Adrenal gland (tissue), 9 donors: ENCODE measurements at regions not wholly inside any gene's neighbourhood (a gene's known extent, or its start where the extent isn't known, plus 50 kb on each side); places are given as distances from the start of the nearest gene placed in this dataset.

Source experiments
- DNase-seq, 7 donors: peaks; one replicate each; pipeline ENCODE4 v3.0.0-alpha.2; 2019 to 2020
- H3K27ac ChIP-seq, 5 donors: fragments of 200-600 bp; sonication (generic) in 4 of 5; 1 replicate in 3 of 5; 2 replicates in 2 of 5; pipeline versions ENCODE4 v1.5.1 to v1.8.0; 2016 to 2020; ENCODE audit warnings: mild to moderate bottlenecking in 1 of 5
- H3K27me3 ChIP-seq: fragments of 200-600 bp; 2 replicates; pipeline ENCODE4 v1.8.0; 2021
- H3K36me3 ChIP-seq, 2 donors: fragments of 200-600 bp; replicated peaks in 1 of 2; 1 replicate in 1 of 2; 2 replicates in 1 of 2; pipeline versions ENCODE4 v1.5.1 to v1.8.0; 2018 to 2022
- H3K4me1 ChIP-seq, 2 donors: fragments of 200-600 bp; replicated peaks in 1 of 2; 1 replicate in 1 of 2; 2 replicates in 1 of 2; pipeline versions ENCODE4 v1.5.1 to v1.8.0; 2018 to 2021
- H3K4me3 ChIP-seq, 4 donors: fragments of 200-600 bp; sonication (generic) in 3 of 4; one replicate each; pipeline ENCODE4 v1.5.1; 2016 to 2018
- H3K9me3 ChIP-seq, 3 donors: fragments of 200-600 bp; sonication (generic) in 1 of 3; replicated peaks in 1 of 3; 1 replicate in 2 of 3; 2 replicates in 1 of 3; pipeline versions ENCODE4 v1.5.1 to v1.8.0; 2016 to 2021
- POLR2A ChIP-seq, 2 donors: fragments of 450-650 bp; IDR thresholded peaks; one replicate each; pipeline ENCODE4 v1.6.1; 2017; ENCODE audit warnings: antibody characterized with exemption in 2 of 2, mild to moderate bottlenecking in 2 of 2, moderate library complexity in 1 of 2
- WGBS, 4 donors: extraction: QIAGEN DNeasy Blood & Tissue Kit in 2 of 4; methylation state at CpG; one replicate each; pipeline versions ENCODE4 v1.1.5 to v1.1.7; 2013 to 2017; 5-methylcytosine and 5-hydroxymethylcytosine counted together
- intact Hi-C, 2 donors: fragments of 100-400 bp; cut with DNase I; formaldehyde crosslinking; loops; one replicate each; pipeline versions ENCODE4 v1.14.1 to v1.15.0; 2022 to 2023
- TF ChIP-seq, protein P1 (sequence below), 6 experiments: fragments of 450-650 bp in 4 of 6; fragments of 200-600 bp in 2 of 6; sonication (generic) in 1 of 6; IDR thresholded peaks; 1 replicate in 5 of 6; 2 replicates in 1 of 6; pipeline versions ENCODE4 v1.5.1 to v1.8.0; 2016 to 2021; ENCODE audit warnings: antibody characterized with exemption in 6 of 6, mild to moderate bottlenecking in 2 of 6, moderate library complexity in 1 of 6
- donor health status: healthy with polysubstance abuse.
- donor health status: Bipolar disorder and iron deficiency.
- donor health status: DM: yes; HTN: yes; CAD: no.
- donor health status: DM: no; HTN: no; CAD: no.
- donor health status: DM: no; HTN: no; CAD: no.

DNA sequence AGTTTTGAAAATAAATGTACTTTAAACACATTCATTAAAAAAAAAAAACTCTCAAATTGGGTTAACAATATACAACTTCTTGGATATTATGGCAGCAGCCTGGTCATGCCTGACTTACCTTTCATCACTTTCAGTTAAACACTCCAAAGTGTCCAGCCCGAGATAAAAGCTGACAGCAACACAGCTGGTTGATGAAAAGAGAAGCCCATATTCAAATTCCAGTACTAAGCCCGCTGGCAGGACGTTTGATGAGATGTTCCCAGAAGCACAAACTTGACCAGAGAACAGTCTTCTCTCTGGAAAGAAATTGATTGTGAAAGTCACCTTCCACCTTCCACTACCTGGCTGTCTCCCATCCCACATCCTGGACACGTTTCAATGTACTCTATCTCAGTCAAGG lies 586.3 kb downstream of the TDRD15 start:
- WGBS, 4 donors: 49 to 61% (median 55%) methylated on average over 4 of the region's 4 CpGs
- TF ChIP-seq POLR2A (IDR thresholded peaks at IDR 0.05): no peak
- TF ChIP-seq, protein P1, sequence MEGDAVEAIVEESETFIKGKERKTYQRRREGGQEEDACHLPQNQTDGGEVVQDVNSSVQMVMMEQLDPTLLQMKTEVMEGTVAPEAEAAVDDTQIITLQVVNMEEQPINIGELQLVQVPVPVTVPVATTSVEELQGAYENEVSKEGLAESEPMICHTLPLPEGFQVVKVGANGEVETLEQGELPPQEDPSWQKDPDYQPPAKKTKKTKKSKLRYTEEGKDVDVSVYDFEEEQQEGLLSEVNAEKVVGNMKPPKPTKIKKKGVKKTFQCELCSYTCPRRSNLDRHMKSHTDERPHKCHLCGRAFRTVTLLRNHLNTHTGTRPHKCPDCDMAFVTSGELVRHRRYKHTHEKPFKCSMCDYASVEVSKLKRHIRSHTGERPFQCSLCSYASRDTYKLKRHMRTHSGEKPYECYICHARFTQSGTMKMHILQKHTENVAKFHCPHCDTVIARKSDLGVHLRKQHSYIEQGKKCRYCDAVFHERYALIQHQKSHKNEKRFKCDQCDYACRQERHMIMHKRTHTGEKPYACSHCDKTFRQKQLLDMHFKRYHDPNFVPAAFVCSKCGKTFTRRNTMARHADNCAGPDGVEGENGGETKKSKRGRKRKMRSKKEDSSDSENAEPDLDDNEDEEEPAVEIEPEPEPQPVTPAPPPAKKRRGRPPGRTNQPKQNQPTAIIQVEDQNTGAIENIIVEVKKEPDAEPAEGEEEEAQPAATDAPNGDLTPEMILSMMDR (IDR thresholded peaks at IDR 0.05): no peak

DNA sequence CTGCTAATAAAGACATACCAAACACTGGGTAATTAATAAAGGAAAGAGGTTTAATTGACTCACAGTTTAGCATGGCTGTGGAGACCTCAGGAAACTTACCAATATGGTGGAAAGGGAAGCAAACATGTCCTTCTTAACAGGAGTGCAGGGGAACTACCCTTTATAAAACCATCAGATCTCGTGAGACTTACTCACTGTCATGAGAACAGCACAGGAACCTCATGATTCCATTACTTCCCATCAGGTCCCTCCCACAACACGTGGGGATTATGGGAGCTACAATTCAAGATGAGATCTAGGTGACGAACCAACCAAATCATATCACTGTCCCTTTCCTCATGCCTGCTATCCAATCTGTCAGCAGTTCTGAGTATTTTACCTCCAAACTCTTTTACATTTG lies 586.7 kb downstream of the TDRD15 start:
- intact Hi-C loops: no loop called here
- Histone ChIP-seq H3K4me1 (no peaks in the 10 kb centered on the region), H3K36me3 (no peaks in the 10 kb centered on the region), H3K9me3 (no peaks in the 10 kb centered on the region), H3K27me3 (no peaks in the 10 kb centered on the region), H3K27ac (no peak overlapping the region), H3K4me3 (no peak overlapping the region)
- no peak for DNase-seq
- 42 to 80% (median 63%) methylated on average over 3 of the region's 3 CpGs for WGBS, 4 donors
- TF ChIP-seq, protein P1 (IDR thresholded peaks at IDR 0.05): no peak
- TF ChIP-seq POLR2A (IDR thresholded peaks at IDR 0.05): no peak

More for the DNA sequence above, 586.3 kb downstream of the TDRD15 start:
- Histone ChIP-seq H3K27me3 (no peaks in the 10 kb centered on the region), H3K27ac (no peak overlapping the region), H3K4me1 (no peaks in the 10 kb centered on the region), H3K4me3 (no peak overlapping the region), H3K9me3 (no peaks in the 10 kb centered on the region), H3K36me3 (no peaks in the 10 kb centered on the region)
- intact Hi-C loops: no loop called here
- no peak for DNase-seq

DNA sequence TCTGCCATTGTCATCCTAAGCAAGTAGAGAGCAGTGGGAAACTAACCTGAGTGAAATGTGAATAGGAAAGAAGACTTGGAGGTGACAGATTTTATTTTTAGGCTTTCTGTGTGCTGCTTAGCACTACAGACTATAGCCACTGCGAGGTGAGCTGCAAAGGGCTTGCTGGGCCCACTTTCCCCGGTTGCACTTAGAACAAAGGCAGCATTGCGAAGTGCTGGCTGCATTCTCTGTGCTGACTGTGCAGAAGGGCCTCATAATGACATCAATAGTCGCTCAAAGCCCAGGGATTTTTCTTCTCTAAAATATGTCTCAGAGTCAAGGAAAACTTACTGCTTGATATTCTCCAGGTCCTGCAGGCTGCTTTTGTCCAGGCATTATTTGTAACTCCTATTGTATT lies 592.1 kb downstream of the TDRD15 start:
- DNase-seq: peak in 1 of 7 donors; percentile 57
- TF ChIP-seq, protein P1 (IDR thresholded peaks at IDR 0.05): no peak
- no peak for TF ChIP-seq POLR2A (IDR thresholded peaks at IDR 0.05)
- no peaks in the 10 kb centered on the region for H3K9me3 ChIP-seq
- H3K27me3 ChIP-seq: no peaks in the 10 kb centered on the region
- H3K36me3 ChIP-seq: no peaks in the 10 kb centered on the region
- intact Hi-C loops: no loop called here
- H3K27ac ChIP-seq: no peak overlapping the region
- 53 to 60% (median 56%) methylated on average over 4 of the region's 4 CpGs for WGBS, 4 donors
- H3K4me3 ChIP-seq: no peak overlapping the region
- H3K4me1 ChIP-seq: no peaks in the 10 kb centered on the region

DNA sequence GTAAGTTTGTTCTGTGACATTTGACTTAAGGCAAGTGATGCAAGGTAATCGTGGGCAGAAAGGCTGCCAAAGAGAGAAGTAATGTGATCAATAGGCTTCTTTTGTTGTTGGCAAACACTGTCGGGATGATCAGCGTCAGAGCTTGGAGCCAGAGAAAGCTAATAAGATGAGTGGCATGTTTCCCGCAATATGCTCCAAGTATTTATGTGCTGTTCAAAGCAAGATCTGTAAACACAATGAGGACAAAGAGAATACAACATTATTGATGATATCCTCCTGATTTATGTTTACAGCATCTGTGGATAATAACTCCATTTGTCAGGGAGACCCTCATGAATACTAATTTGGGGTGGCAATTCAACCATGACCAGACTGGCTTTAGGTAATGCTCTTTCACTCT lies 603.3 kb downstream of the TDRD15 start:
- Histone ChIP-seq H3K27me3 (no peaks in the 10 kb centered on the region), H3K4me3 (no peak overlapping the region), H3K36me3 (no peaks in the 10 kb centered on the region), H3K9me3 (no peaks in the 10 kb centered on the region), H3K4me1 (no peaks in the 10 kb centered on the region), H3K27ac (no peak overlapping the region)
- intact Hi-C loops: no loop called here
- WGBS, 4 donors: 51 to 66% (median 57%) methylated on average over 4 of the region's 4 CpGs
- TF ChIP-seq POLR2A (IDR thresholded peaks at IDR 0.05): no peak
- TF ChIP-seq, protein P1 (IDR thresholded peaks at IDR 0.05): no peak
- no peak for DNase-seq
